ENCODE measurements at regions not wholly inside any gene's neighbourhood (a gene's known extent, or its start where the extent isn't known, plus 50 kb on each side); places are given as distances from the start of the nearest gene placed in this dataset.
"Not testable (repeated sequence)": the region's sequence is repeated elsewhere in the genome, so short reads cannot be mapped to it uniquely, and the experiment has no call there.

- no peak for DNase-seq
These were observed 144.4 kb downstream of the KCNRG start for GRCh38 chr13:50159607-50160006.

GRCh38 chr13:50161052-50161451 lies 145.8 kb downstream of the KCNRG start:
- no peak for DNase-seq

GRCh38 chr13:50162001-50162400 lies 146.8 kb downstream of the KCNRG start:
- no peak for DNase-seq

GRCh38 chr13:50162567-50162966 lies 147.3 kb downstream of the KCNRG start:
- no peak for DNase-seq

GRCh38 chr13:50167224-50167947 lies 152.1 kb downstream of the KCNRG start:
- DNase-seq = no peak

GRCh38 chr13:50167967-50168366 lies 152.7 kb downstream of the KCNRG start:
- DNase-seq = no peak

- no peak for DNase-seq
These were observed 153.5 kb downstream of the KCNRG start for GRCh38 chr13:50168786-50169185.

- no peak for DNase-seq
These were observed 155.3 kb downstream of the KCNRG start for GRCh38 chr13:50170447-50171037.

- DNase-seq = no peak
These were observed 156.5 kb downstream of the KCNRG start for GRCh38 chr13:50171590-50172282.

- not testable (repeated sequence) for DNase-seq
These were observed 157.8 kb downstream of the KCNRG start for GRCh38 chr13:50173045-50173444.

- DNase-seq = no peak
These were observed 159.4 kb downstream of the KCNRG start for GRCh38 chr13:50174630-50175029.

GRCh38 chr13:50179977-50180376 lies 164.7 kb downstream of the KCNRG start:
- DNase-seq = no peak

- DNase-seq = not testable (repeated sequence)
These were observed 170.8 kb downstream of the KCNRG start for GRCh38 chr13:50185769-50186763.

GRCh38 chr13:50187352-50188029 lies 172.2 kb downstream of the KCNRG start:
- no peak for DNase-seq

- no peak for DNase-seq
These were observed 173.5 kb downstream of the KCNRG start for GRCh38 chr13:50188696-50189095.

- no peak for DNase-seq
These were observed 174.2 kb downstream of the KCNRG start for GRCh38 chr13:50189450-50189849.

- DNase-seq = no peak
These were observed 175.8 kb downstream of the KCNRG start for GRCh38 chr13:50191004-50191403.

GRCh38 chr13:50192272-50192813 lies 177.1 kb downstream of the KCNRG start:
- no peak for DNase-seq

- DNase-seq = no peak
These were observed 179.8 kb downstream of the KCNRG start for GRCh38 chr13:50195045-50195444.

- DNase-seq = no peak
These were observed 180.9 kb downstream of the KCNRG start for GRCh38 chr13:50196118-50196517.

GRCh38 chr13:50197705-50198104 lies 182.5 kb downstream of the KCNRG start:
- no peak for DNase-seq

- DNase-seq = no peak
These were observed 183.3 kb downstream of the KCNRG start for GRCh38 chr13:50198508-50198907.
